C4-2B (cell line): ENCODE measurements at regions not wholly inside any gene's neighbourhood (a gene's known extent, or its start where the extent isn't known, plus 50 kb on each side); places are given as distances from the start of the nearest gene placed in this dataset.

Source experiments
- ZFX ChIP-seq: fragments of 450-650 bp; IDR thresholded peaks from 2 replicates; pipeline ENCODE4 v1.6.1; 2017
- TF ChIP-seq, protein P1 (sequence below): fragments of 450-650 bp; conservative IDR thresholded peaks from 2 replicates; pipeline ENCODE4 v1.5.1; 2017; ENCODE audit warnings: mild to moderate bottlenecking

GRCh38 chr1:58941471-58942289 is 157.8 kb upstream of the JUN start:
- TF ChIP-seq, protein P1, sequence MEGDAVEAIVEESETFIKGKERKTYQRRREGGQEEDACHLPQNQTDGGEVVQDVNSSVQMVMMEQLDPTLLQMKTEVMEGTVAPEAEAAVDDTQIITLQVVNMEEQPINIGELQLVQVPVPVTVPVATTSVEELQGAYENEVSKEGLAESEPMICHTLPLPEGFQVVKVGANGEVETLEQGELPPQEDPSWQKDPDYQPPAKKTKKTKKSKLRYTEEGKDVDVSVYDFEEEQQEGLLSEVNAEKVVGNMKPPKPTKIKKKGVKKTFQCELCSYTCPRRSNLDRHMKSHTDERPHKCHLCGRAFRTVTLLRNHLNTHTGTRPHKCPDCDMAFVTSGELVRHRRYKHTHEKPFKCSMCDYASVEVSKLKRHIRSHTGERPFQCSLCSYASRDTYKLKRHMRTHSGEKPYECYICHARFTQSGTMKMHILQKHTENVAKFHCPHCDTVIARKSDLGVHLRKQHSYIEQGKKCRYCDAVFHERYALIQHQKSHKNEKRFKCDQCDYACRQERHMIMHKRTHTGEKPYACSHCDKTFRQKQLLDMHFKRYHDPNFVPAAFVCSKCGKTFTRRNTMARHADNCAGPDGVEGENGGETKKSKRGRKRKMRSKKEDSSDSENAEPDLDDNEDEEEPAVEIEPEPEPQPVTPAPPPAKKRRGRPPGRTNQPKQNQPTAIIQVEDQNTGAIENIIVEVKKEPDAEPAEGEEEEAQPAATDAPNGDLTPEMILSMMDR: no peak
- no peak for TF ChIP-seq ZFX
